ENCODE measurements at regions not wholly inside any gene's neighbourhood (a gene's known extent, or its start where the extent isn't known, plus 50 kb on each side); places are given as distances from the start of the nearest gene placed in this dataset.

GRCh38 chr12:126451809-126452208 is 1386.6 kb downstream of the AACS start:
- TF ChIP-seq POLR2A (IDR thresholded peaks at IDR 0.05) (no peak), CTCF (IDR thresholded peaks at IDR 0.05) (no peak)

Measured in heart left ventricle (tissue), 13 donors.